Gastrocnemius medialis (tissue), 4 donors: ENCODE measurements at regions not wholly inside any gene's neighbourhood (a gene's known extent, or its start where the extent isn't known, plus 50 kb on each side); places are given as distances from the start of the nearest gene placed in this dataset.

ENCODE experiments used
- ATAC-seq, 2 donors: fragments of 150-250 bp; one replicate each; pipeline ENCODE4 v1.9.1; 2016
- DNase-seq, 2 donors: peaks; one replicate each; pipeline ENCODE4 v3.0.0-alpha.2; 2019
- H3K27ac ChIP-seq, 4 donors: fragments of 200-600 bp; sonication (generic); 1 replicate in 1 of 4; 2 replicates in 3 of 4; pipeline ENCODE4 v1.5.1; 2016 to 2018; ENCODE audit warnings: mild to moderate bottlenecking in 2 of 4, moderate library complexity in 1 of 4
- H3K27me3 ChIP-seq, 3 donors: fragments of 200-600 bp; sonication (generic) in 2 of 3; 1 replicate in 1 of 3; 2 replicates in 2 of 3; pipeline versions ENCODE4 v1.5.1 to v1.6.0; 2016 to 2019; ENCODE audit warnings: mild to moderate bottlenecking in 1 of 3, moderate library complexity in 1 of 3
- H3K36me3 ChIP-seq, 2 donors: fragments of 200-600 bp; sonication (generic) in 1 of 2; one replicate each; pipeline ENCODE4 v1.5.1; 2017 to 2018
- H3K4me1 ChIP-seq, 2 donors: fragments of 200-600 bp; sonication (generic) in 1 of 2; one replicate each; pipeline ENCODE4 v1.5.1; 2016 to 2017; ENCODE audit warnings: mild to moderate bottlenecking in 2 of 2
- H3K4me3 ChIP-seq, 4 donors: fragments of 200-600 bp; sonication (generic) in 3 of 4; 1 replicate in 1 of 4; 2 replicates in 3 of 4; pipeline ENCODE4 v1.5.1; 2016 to 2019; ENCODE audit warnings: mild to moderate bottlenecking in 2 of 4
- H3K9me3 ChIP-seq, 3 donors: fragments of 200-600 bp; sonication (generic) in 2 of 3; 1 replicate in 1 of 3; 2 replicates in 2 of 3; pipeline ENCODE4 v1.5.1; 2016 to 2019
- CTCF ChIP-seq, 5 experiments: fragments of 450-650 bp in 3 of 5; fragments of 200-600 bp in 2 of 5; sonication (generic) in 2 of 5; IDR thresholded peaks in 4 of 5; conservative IDR thresholded peaks in 1 of 5; 1 replicate in 4 of 5; 2 replicates in 1 of 5; pipeline ENCODE4 v1.5.1; 2016 to 2019; ENCODE audit warnings: antibody characterized with exemption in 5 of 5, mild to moderate bottlenecking in 3 of 5, moderate library complexity in 3 of 5
- POLR2A ChIP-seq, 2 donors: fragments of 450-650 bp; IDR thresholded peaks; one replicate each; pipeline ENCODE4 v1.6.1; 2017; ENCODE audit warnings: antibody characterized with exemption in 2 of 2, mild to moderate bottlenecking in 2 of 2, moderate library complexity in 2 of 2
- in situ Hi-C, 4 donors: fragments of 200-750 bp; cut with MboI; loops; one replicate each; pipeline versions ENCODE4 v1.15.0 to v1.8.0; 2017; ENCODE audit warnings: low sequenced_read_pairs in 4 of 4
- intact Hi-C: fragments of 100-400 bp; cut with DNase I; formaldehyde crosslinking; loops from one replicate; pipeline ENCODE4 v1.15.1; 2023; ENCODE audit warnings: low total_unique reads

DNA sequence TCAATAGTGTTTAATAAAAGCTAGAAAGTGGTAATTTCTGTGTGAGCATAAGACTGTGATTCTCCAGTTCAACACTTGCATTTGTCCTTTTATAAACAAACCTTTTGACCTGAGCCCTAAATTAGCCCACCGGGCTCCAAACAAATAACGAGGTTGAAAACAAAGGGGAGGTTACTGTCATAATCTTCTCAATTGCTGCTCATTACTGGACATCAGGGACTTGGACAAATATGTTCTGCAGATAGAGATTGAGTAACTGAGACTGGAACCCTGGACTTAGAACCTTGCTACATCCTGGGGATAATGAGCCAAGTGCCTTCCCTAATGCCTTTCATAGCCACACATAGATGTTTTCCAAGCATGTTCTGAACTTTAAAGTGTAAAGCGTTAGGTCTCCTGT, 84.2 kb upstream of the PCSK2 start:
- ATAC-seq (no peak), DNase-seq (no peak)
- Histone ChIP-seq H3K27ac (no peak overlapping the region), H3K9me3 (no peaks in the 10 kb centered on the region), H3K4me3 (no peak overlapping the region), H3K4me1 (no peaks in the 10 kb centered on the region), H3K36me3 (no peaks in the 10 kb centered on the region), H3K27me3 (no peaks in the 10 kb centered on the region)
- intact Hi-C loops: no loop called here
- TF ChIP-seq CTCF (IDR thresholded peaks at IDR 0.05 in 4 of 5, conservative IDR thresholded peaks at IDR 0.05 in 1 of 5) (no peak), POLR2A (IDR thresholded peaks at IDR 0.05) (no peak)
- in situ Hi-C loops: no loop called here

DNA sequence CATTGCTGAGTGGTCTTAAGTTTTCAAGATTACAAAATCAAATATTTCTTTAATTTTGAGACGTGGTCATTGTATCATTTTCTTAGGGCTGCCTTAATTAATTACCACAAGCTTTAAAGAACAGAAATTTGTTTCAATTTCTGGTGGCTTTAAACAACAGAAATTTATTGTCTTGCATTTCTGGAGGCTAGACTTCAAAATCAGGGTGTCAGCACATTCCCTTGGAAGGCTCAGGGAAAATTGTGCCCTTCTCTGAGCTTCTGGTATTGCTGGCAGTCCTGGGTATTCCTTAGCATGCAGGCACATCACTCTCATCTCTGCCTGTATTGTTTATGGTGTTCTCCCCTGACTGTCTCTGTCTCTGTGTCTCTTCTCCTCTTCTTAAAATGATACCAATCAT, 76.0 kb upstream of the PCSK2 start:
- Histone ChIP-seq H3K27me3 (no peaks in the 10 kb centered on the region), H3K27ac (no peak overlapping the region), H3K9me3 (no peaks in the 10 kb centered on the region), H3K4me3 (no peak overlapping the region), H3K36me3 (no peaks in the 10 kb centered on the region), H3K4me1 (no peaks in the 10 kb centered on the region)
- DNase-seq: no peak
- ATAC-seq: no peak
- intact Hi-C loops (no loop called here), in situ Hi-C loops (no loop called here)
- TF ChIP-seq CTCF (IDR thresholded peaks at IDR 0.05 in 4 of 5, conservative IDR thresholded peaks at IDR 0.05 in 1 of 5) (no peak), POLR2A (IDR thresholded peaks at IDR 0.05) (no peak)

DNA sequence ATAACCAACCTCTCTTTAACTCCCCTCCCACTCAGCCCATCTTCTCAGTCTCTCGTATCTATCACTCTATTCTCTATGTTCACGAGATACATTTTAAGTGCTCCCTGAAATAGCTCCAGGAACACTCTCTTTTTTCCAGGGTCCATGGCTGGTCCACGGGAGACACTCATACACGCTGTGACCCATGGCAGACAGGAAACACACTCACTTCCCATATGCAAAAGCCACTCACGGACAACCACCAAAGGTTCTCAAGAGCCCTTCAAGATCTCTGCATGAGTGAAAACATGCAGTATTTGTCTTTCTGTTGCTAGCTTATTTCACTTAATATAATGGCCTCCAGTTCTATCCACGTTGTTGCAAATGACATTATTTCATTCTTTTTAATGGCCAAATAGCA, 71.4 kb upstream of the PCSK2 start:
- Histone ChIP-seq H3K36me3 (no peaks in the 10 kb centered on the region), H3K27me3 (no peaks in the 10 kb centered on the region), H3K4me1 (no peaks in the 10 kb centered on the region), H3K9me3 (no peaks in the 10 kb centered on the region), H3K27ac (no peak overlapping the region), H3K4me3 (no peak overlapping the region)
- TF ChIP-seq POLR2A (IDR thresholded peaks at IDR 0.05) (no peak), CTCF (IDR thresholded peaks at IDR 0.05 in 4 of 5, conservative IDR thresholded peaks at IDR 0.05 in 1 of 5) (no peak)
- DNase-seq: no peak
- ATAC-seq: no peak
- intact Hi-C loops (no loop called here), in situ Hi-C loops (no loop called here)

DNA sequence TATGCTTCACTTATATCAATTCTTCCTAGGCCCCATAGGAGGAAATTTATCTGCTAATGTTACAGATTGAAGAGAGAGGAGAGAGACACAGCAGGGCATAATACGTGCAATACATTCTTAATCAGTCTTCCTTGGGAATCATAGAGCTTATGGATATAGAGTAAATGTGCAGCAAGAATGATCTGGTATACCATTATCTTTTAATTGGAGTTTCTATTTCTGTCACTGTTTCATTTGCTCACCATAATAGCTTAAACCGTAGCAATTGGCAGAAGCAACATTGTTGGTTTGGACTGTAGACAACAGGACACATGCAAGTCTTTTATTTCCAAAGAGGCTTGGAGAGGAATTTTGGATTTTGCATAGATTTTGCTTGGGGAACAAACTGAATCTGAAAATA, 68.1 kb upstream of the PCSK2 start:
- ATAC-seq (no peak), DNase-seq (no peak)
- no peaks in the 10 kb centered on the region for H3K9me3 ChIP-seq
- no peaks in the 10 kb centered on the region for H3K27me3 ChIP-seq
- in situ Hi-C loops (no loop called here), intact Hi-C loops (no loop called here)
- TF ChIP-seq CTCF (IDR thresholded peaks at IDR 0.05 in 4 of 5, conservative IDR thresholded peaks at IDR 0.05 in 1 of 5) (no peak), POLR2A (IDR thresholded peaks at IDR 0.05) (no peak)
- no peak overlapping the region for H3K27ac ChIP-seq
- H3K4me3 ChIP-seq: no peak overlapping the region
- no peaks in the 10 kb centered on the region for H3K36me3 ChIP-seq
- H3K4me1 ChIP-seq: no peaks in the 10 kb centered on the region

GRCh38 chr20:17161673-17162481, 65.0 kb upstream of the PCSK2 start:
- ATAC-seq (no peak), DNase-seq (no peak)
- Histone ChIP-seq H3K4me1 (no peaks in the 10 kb centered on the region), H3K4me3 (no peak overlapping the region), H3K36me3 (no peaks in the 10 kb centered on the region), H3K9me3 (no peaks in the 10 kb centered on the region), H3K27ac (no peak overlapping the region), H3K27me3 (no peaks in the 10 kb centered on the region)
- intact Hi-C loops: no loop called here
- in situ Hi-C loops: no loop called here
- TF ChIP-seq POLR2A (IDR thresholded peaks at IDR 0.05) (no peak), CTCF (IDR thresholded peaks at IDR 0.05 in 4 of 5, conservative IDR thresholded peaks at IDR 0.05 in 1 of 5) (no peak)
